ENCODE measurements at regions not wholly inside any gene's neighbourhood (a gene's known extent, or its start where the extent isn't known, plus 50 kb on each side); places are given as distances from the start of the nearest gene placed in this dataset.

DNA sequence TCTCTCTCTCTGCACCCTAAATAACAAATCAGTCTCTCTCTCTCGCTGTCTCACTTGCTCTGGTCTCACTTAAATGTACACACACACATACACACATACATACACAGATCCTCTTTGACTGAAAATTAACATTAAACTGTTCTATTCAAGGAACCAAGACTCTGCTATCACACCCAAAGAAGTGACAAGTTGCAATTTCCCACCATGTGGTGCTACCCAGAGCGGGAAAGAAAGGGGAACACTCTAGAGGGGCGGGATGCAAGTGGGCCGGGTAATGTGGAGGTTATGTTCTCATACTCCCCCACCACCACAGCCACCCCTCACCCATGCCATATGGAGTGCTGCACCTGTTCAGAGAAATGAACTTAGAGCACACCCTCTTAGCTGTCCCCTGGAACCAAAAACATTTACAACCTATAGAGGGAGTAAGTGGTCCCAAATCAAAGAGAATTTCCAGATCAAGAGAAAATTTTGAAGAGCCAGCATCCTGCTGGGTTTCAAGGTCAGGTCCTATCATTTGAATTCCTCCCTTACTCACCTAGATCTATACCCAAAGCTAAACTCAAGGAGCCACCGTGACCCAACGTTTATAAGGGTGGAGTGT is 319.4 kb downstream of the BRINP2 start:
- Histone ChIP-seq H3K36me3 (no peaks in the 10 kb centered on the region), H3K4me3 (no peak overlapping the region), H3K27ac (no peak overlapping the region), H3K9me3 (no peaks in the 10 kb centered on the region), H3K27me3 (no peaks in the 10 kb centered on the region), H3K4me1 (no peaks in the 10 kb centered on the region)
- no peak for TF ChIP-seq CTCF (IDR thresholded peaks at IDR 0.05)
- no peak for TF ChIP-seq POLR2A (IDR thresholded peaks at IDR 0.05)
- intact Hi-C loops (cut with DNase I; ENCODE audit: low total_unique reads): no loop called here
- DNase-seq: no peak

GRCh38 chr1:177488722-177489121 is 318.0 kb downstream of the BRINP2 start:
- DNase-seq: no peak
- H3K4me3 ChIP-seq: no peak overlapping the region
- no peaks in the 10 kb centered on the region for H3K27me3 ChIP-seq
- TF ChIP-seq POLR2A (IDR thresholded peaks at IDR 0.05): no peak
- TF ChIP-seq CTCF (IDR thresholded peaks at IDR 0.05): no peak
- no peaks in the 10 kb centered on the region for H3K4me1 ChIP-seq
- no peak overlapping the region for H3K27ac ChIP-seq
- intact Hi-C loops (cut with DNase I; ENCODE audit: low total_unique reads): no loop called here
- H3K9me3 ChIP-seq: no peaks in the 10 kb centered on the region
- H3K36me3 ChIP-seq: no peaks in the 10 kb centered on the region

DNA sequence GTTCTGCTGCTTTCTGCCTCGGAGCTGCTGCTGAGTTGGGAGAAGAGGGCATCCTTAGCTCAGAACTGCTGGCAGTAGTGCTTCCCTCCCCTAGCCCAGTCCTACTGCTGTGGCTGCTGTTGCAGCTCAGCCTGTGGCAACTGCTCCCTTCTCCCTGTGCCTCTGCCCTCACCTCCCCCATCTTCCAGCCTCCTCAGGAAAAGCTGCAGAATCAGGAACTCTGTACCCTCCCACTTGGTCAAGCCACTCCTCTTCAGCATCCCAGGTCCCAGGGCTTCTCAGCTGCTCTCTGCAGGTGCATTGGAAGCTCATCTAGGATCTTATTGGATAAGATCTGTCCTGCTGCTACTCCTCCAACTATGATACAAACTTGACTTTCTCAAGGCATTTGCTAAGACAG is 316.7 kb downstream of the BRINP2 start:
- no peak for TF ChIP-seq POLR2A (IDR thresholded peaks at IDR 0.05)
- no peak for TF ChIP-seq CTCF (IDR thresholded peaks at IDR 0.05)
- Histone ChIP-seq H3K27me3 (no peaks in the 10 kb centered on the region), H3K4me3 (no peak overlapping the region), H3K4me1 (no peaks in the 10 kb centered on the region), H3K27ac (no peak overlapping the region), H3K9me3 (no peaks in the 10 kb centered on the region), H3K36me3 (no peaks in the 10 kb centered on the region)
- intact Hi-C loops (cut with DNase I; ENCODE audit: low total_unique reads): no loop called here
- DNase-seq: no peak

DNA sequence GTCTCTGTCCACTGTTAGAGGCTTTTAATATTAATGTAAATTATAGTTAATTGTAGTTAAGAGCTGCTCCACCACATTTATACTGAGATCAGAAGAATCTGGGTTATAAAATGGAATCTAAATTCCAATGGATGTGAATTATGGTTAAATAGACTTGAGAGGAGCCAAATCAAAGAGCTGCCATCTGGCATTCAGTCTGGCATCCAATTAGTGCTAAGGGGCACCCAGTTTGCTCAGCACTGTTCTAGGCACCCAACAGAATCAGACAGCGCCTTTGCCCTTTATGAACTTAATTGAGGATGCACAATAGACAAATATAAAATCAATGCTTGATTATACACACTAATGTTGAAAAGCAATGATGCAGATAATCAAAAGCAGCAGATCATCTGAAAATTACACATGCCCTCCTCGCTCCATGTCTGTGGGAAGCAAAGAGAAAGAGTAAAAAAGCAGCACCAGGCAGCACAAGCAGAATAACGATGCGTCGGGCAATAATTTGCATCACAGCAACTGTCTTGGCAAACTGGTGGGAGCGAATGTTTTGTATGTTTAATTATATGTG is 310.1 kb downstream of the BRINP2 start:
- TF ChIP-seq POLR2A (IDR thresholded peaks at IDR 0.05): no peak
- Histone ChIP-seq H3K4me1 (no peaks in the 10 kb centered on the region), H3K27ac (no peak overlapping the region), H3K9me3 (no peaks in the 10 kb centered on the region), H3K36me3 (no peaks in the 10 kb centered on the region), H3K4me3 (no peak overlapping the region), H3K27me3 (no peaks in the 10 kb centered on the region)
- intact Hi-C loops (cut with DNase I; ENCODE audit: low total_unique reads): no loop called here
- no peak for DNase-seq

GRCh38 chr1:177479600-177479999 is 308.8 kb downstream of the BRINP2 start:
- H3K27me3 ChIP-seq: no peaks in the 10 kb centered on the region
- TF ChIP-seq CTCF (IDR thresholded peaks at IDR 0.05): no peak
- TF ChIP-seq POLR2A (IDR thresholded peaks at IDR 0.05): no peak
- intact Hi-C loops (cut with DNase I; ENCODE audit: low total_unique reads): no loop called here
- no peak overlapping the region for H3K27ac ChIP-seq
- H3K36me3 ChIP-seq: no peaks in the 10 kb centered on the region
- DNase-seq: no peak
- no peaks in the 10 kb centered on the region for H3K4me1 ChIP-seq
- no peak overlapping the region for H3K4me3 ChIP-seq
- H3K9me3 ChIP-seq: no peaks in the 10 kb centered on the region

DNA sequence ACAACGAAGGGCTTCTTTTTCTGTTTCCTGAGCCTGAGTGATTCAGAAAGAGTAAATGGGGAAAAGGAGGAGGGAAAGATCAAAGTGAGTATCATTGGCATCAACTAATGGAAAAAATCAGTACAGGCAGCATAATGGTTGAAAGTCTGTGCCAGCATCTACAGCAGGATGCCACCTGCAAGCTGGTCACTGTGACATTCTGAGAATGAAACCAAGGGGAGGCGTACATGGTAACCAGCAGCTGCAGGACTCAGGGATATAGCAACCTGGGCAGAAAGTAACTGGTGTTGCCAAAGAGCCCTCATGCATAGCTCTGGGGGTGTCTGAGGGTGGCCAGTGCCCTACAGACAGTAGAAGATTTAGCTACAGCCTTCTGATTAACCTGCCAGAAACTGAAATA is 305.9 kb downstream of the BRINP2 start:
- Histone ChIP-seq H3K27ac (no peak overlapping the region), H3K36me3 (no peaks in the 10 kb centered on the region), H3K4me3 (no peak overlapping the region), H3K9me3 (no peaks in the 10 kb centered on the region), H3K27me3 (no peaks in the 10 kb centered on the region), H3K4me1 (no peaks in the 10 kb centered on the region)
- intact Hi-C loops (cut with DNase I; ENCODE audit: low total_unique reads): no loop called here
- TF ChIP-seq POLR2A (IDR thresholded peaks at IDR 0.05) (no peak), CTCF (IDR thresholded peaks at IDR 0.05) (no peak)
- DNase-seq: no peak

Measured in uterus (tissue), 3 donors.